SK-N-SH (cell line): ENCODE measurements at regions not wholly inside any gene's neighbourhood (a gene's known extent, or its start where the extent isn't known, plus 50 kb on each side); places are given as distances from the start of the nearest gene placed in this dataset.

ENCODE experiments used
- CTCF ChIA-PET: fragments of 300-600, 350-600 bp; formaldehyde crosslinking; extraction: SDS; loops from one replicate; lab custom pipeline; 2021; lab: Yijun Ruan, JAX
- POLR2A ChIA-PET: fragments of 350-600 bp; sonication (Branson Sonifier 250); formaldehyde crosslinking; extraction: SDS; loops from one replicate; lab custom pipeline; 2020; ENCODE audit warnings: antibody characterized with exemption, inconsistent platforms; lab: Yijun Ruan, JAX
- DNase-seq: peaks from one replicate; pipeline ENCODE4 v3.0.0; 2012
- H2AFZ ChIP-seq: fragments of 200-600 bp; sonication (generic); 2 replicates; pipeline ENCODE4 v1.8.1; 2016; ENCODE audit warnings: antibody characterized with exemption, mild to moderate bottlenecking, low read depth
- H3F3A ChIP-seq: fragments of 200-600 bp; sonication (generic); replicated peaks from 2 replicates; pipeline ENCODE3; 2016; ENCODE audit warnings: antibody characterized with exemption, mild to moderate bottlenecking; ENCODE audit not compliant: insufficient read depth
- H3K27ac ChIP-seq, 2 experiments: fragments of 200-500 bp in 1 of 2; fragments of 200-600 bp in 1 of 2; sonication (Bioruptor generic) in 1 of 2; sonication (generic), shearing (Covaris generic) in 1 of 2; 2 replicates each; pipeline versions ENCODE4 v1.5.1 to v1.6.1; 2014 to 2016; ENCODE audit warnings: low read depth in 2 of 2, inconsistent platforms in 1 of 2, low read length in 1 of 2, mild to moderate bottlenecking in 1 of 2, mixed read lengths in 1 of 2
- H3K27me3 ChIP-seq: fragments of 200-600 bp; sonication (generic), shearing (Covaris generic); 2 replicates; pipeline ENCODE4 v1.6.1; 2016; ENCODE audit warnings: mixed run types; ENCODE audit not compliant: insufficient read depth
- H3K36me3 ChIP-seq, 2 experiments: fragments of 200-500 bp in 1 of 2; fragments of 200-600 bp in 1 of 2; sonication (Bioruptor generic) in 1 of 2; sonication (generic) in 1 of 2; replicated peaks in 1 of 2; 2 replicates each; pipeline versions ENCODE3 to v1.5.1; 2014 to 2016; ENCODE audit warnings: low read length in 1 of 2, mild to moderate bottlenecking in 1 of 2; ENCODE audit not compliant: insufficient read depth in 2 of 2, control insufficient read depth in 1 of 2
- H3K4me1 ChIP-seq, 2 experiments: fragments of 200-500 bp in 1 of 2; fragments of 200-600 bp in 1 of 2; sonication (Bioruptor generic) in 1 of 2; sonication (generic), shearing (Covaris generic) in 1 of 2; 2 replicates each; pipeline versions ENCODE4 v1.5.1 to v1.6.1; 2014 to 2016; ENCODE audit warnings: low read depth in 1 of 2, low read length in 1 of 2, mixed run types in 1 of 2; ENCODE audit not compliant: insufficient read depth in 2 of 2, control insufficient read depth in 1 of 2
- H3K4me2 ChIP-seq: fragments of 200-600 bp; sonication (generic), shearing (Covaris generic); 2 replicates; pipeline ENCODE4 v1.6.1; 2017; ENCODE audit warnings: mixed run types
- H3K4me3 ChIP-seq, 2 experiments: fragments of 200-500 bp in 1 of 2; fragments of 200-600 bp in 1 of 2; sonication (Bioruptor generic) in 1 of 2; sonication (generic), shearing (Covaris generic) in 1 of 2; 2 replicates each; pipeline versions ENCODE4 v1.5.1 to v1.8.1; 2014 to 2016; ENCODE audit warnings: low read depth in 2 of 2, inconsistent platforms in 1 of 2, low read length in 1 of 2, mild to moderate bottlenecking in 1 of 2, mixed read lengths in 1 of 2, moderate library complexity in 1 of 2
- H3K79me2 ChIP-seq: fragments of 200-600 bp; sonication (generic); 2 replicates; pipeline ENCODE4 v1.8.1; 2017; ENCODE audit warnings: mild to moderate bottlenecking; ENCODE audit not compliant: insufficient read depth
- H3K9ac ChIP-seq: fragments of 200-600 bp; sonication (generic); 2 replicates; pipeline ENCODE4 v1.6.1; 2017; ENCODE audit warnings: mixed run types
- H3K9me2 ChIP-seq: fragments of 200-600 bp; sonication (generic); 2 replicates; pipeline ENCODE4 v1.6.1; 2017; ENCODE audit warnings: mixed run types
- H3K9me3 ChIP-seq: fragments of 200-600 bp; sonication (generic); 2 replicates; pipeline ENCODE4 v1.6.1; 2017; ENCODE audit warnings: mixed run types, mild to moderate bottlenecking, moderate library complexity
- H4K20me1 ChIP-seq: fragments of 200-600 bp; sonication (generic); 2 replicates; pipeline ENCODE4 v1.6.1; 2017; ENCODE audit warnings: mild to moderate bottlenecking, mixed run types; ENCODE audit not compliant: insufficient read depth
- CHD2 ChIP-seq: fragments of 150-350 bp; IDR thresholded peaks from 2 replicates; pipeline ENCODE4 v1.6.1; 2018; ENCODE audit warnings: low read length; ENCODE audit not compliant: partially characterized antibody
- ELF1 ChIP-seq: IDR thresholded peaks from 2 replicates; pipeline ENCODE4 v1.4.0; 2012
- FOSL2 ChIP-seq: IDR thresholded peaks from 2 replicates; pipeline ENCODE4 v1.4.0; 2012; ENCODE audit warnings: low read depth, mild to moderate bottlenecking, moderate library complexity, borderline replicate concordance
- GABPA ChIP-seq: IDR thresholded peaks from 2 replicates; pipeline ENCODE4 v1.4.0; 2012; ENCODE audit warnings: low read depth, mild to moderate bottlenecking
- JUND ChIP-seq: IDR thresholded peaks from 2 replicates; pipeline ENCODE4 v1.4.0; 2012
- NFIC ChIP-seq: IDR thresholded peaks from 2 replicates; pipeline ENCODE4 v1.4.0; 2012; ENCODE audit warnings: borderline replicate concordance
- POLR2AphosphoS5 ChIP-seq: IDR thresholded peaks from 2 replicates; pipeline ENCODE4 v1.6.1; 2012; ENCODE audit warnings: low read depth, low read length
- RCOR1 ChIP-seq: fragments of 150-350 bp; IDR thresholded peaks from 2 replicates; pipeline ENCODE4 v1.6.1; 2017; ENCODE audit warnings: antibody characterized with exemption, low read length
- REST ChIP-seq: IDR thresholded peaks from 2 replicates; pipeline ENCODE4 v1.6.1; 2012; ENCODE audit warnings: mild to moderate bottlenecking, low read depth, low read length, moderate library complexity
- RFX5 ChIP-seq: IDR thresholded peaks from 2 replicates; pipeline ENCODE4 v1.6.1; 2012; ENCODE audit warnings: mild to moderate bottlenecking, improper control_type of control experiment, low read length
- SMC3 ChIP-seq: IDR thresholded peaks from 2 replicates; pipeline ENCODE4 v1.6.1; 2012; ENCODE audit warnings: low read depth, low read length, improper control_type of control experiment
- TAF1 ChIP-seq: IDR thresholded peaks from 2 replicates; pipeline ENCODE4 v1.6.1; 2012; ENCODE audit warnings: low read depth, mild to moderate bottlenecking, low read length, moderate library complexity, borderline replicate concordance
- TCF12 ChIP-seq: IDR thresholded peaks from 2 replicates; pipeline ENCODE4 v1.4.0; 2012
- TEAD4 ChIP-seq: IDR thresholded peaks from 2 replicates; pipeline ENCODE4 v1.4.0; 2012; ENCODE audit warnings: mild to moderate bottlenecking, borderline replicate concordance; ENCODE audit not compliant: insufficient read depth
- WGBS: methylation state at CpG from one replicate; pipeline ENCODE4 v1.1.6; 2017; ENCODE audit warnings: low lambda C conversion rate; 5-methylcytosine and 5-hydroxymethylcytosine counted together
- TF ChIP-seq, protein P1 (sequence below): IDR thresholded peaks from 2 replicates; pipeline ENCODE4 v1.4.0; 2012; ENCODE audit warnings: low read depth
- TF ChIP-seq, protein P2 (sequence below): fragments of 150-350 bp; IDR thresholded peaks from 2 replicates; pipeline ENCODE4 v1.6.1; 2016; ENCODE audit warnings: mild to moderate bottlenecking, low read depth, low read length
- TF ChIP-seq, protein P3 (sequence below): IDR thresholded peaks from 2 replicates; pipeline ENCODE4 v1.4.0; 2012; ENCODE audit warnings: low read depth, borderline replicate concordance

DNA sequence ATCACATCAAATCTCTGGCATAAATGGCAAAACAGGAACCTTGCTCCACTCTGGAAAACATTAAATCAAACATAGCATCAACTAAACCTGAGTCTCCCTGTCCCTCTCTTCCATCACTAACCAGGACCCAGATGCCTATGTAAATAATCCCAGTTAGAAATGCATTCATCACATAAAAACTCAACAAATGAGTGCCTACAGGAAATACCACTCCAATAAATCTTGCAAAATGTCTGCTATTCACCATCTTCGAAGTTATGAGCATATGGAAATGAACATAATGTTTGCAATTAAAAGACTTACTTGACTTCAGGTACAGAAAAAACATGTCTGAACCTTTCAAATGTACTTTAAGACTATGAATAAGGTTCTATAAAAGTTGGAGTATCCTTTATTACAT, 425.0 kb downstream of the CDH11 start:
- no peak for TF ChIP-seq TAF1
- TF ChIP-seq, protein P1, sequence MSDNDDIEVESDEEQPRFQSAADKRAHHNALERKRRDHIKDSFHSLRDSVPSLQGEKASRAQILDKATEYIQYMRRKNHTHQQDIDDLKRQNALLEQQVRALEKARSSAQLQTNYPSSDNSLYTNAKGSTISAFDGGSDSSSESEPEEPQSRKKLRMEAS = no peak
- TF ChIP-seq JUND = no peak
- TF ChIP-seq REST = no peak
- no peak for TF ChIP-seq SMC3
- no peak for TF ChIP-seq ELF1
- no peak for TF ChIP-seq CHD2
- TF ChIP-seq RFX5 = no peak
- TF ChIP-seq FOSL2 = no peak
- no peak for TF ChIP-seq TEAD4
- TF ChIP-seq, protein P2, sequence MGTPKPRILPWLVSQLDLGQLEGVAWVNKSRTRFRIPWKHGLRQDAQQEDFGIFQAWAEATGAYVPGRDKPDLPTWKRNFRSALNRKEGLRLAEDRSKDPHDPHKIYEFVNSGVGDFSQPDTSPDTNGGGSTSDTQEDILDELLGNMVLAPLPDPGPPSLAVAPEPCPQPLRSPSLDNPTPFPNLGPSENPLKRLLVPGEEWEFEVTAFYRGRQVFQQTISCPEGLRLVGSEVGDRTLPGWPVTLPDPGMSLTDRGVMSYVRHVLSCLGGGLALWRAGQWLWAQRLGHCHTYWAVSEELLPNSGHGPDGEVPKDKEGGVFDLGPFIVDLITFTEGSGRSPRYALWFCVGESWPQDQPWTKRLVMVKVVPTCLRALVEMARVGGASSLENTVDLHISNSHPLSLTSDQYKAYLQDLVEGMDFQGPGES = no peak
- no peak for TF ChIP-seq RCOR1
- no peak for TF ChIP-seq GABPA
- no peak for TF ChIP-seq POLR2AphosphoS5
- TF ChIP-seq, protein P3, sequence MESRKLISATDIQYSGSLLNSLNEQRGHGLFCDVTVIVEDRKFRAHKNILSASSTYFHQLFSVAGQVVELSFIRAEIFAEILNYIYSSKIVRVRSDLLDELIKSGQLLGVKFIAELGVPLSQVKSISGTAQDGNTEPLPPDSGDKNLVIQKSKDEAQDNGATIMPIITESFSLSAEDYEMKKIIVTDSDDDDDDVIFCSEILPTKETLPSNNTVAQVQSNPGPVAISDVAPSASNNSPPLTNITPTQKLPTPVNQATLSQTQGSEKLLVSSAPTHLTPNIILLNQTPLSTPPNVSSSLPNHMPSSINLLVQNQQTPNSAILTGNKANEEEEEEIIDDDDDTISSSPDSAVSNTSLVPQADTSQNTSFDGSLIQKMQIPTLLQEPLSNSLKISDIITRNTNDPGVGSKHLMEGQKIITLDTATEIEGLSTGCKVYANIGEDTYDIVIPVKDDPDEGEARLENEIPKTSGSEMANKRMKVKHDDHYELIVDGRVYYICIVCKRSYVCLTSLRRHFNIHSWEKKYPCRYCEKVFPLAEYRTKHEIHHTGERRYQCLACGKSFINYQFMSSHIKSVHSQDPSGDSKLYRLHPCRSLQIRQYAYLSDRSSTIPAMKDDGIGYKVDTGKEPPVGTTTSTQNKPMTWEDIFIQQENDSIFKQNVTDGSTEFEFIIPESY = no peak
- no peak for TF ChIP-seq TCF12
- TF ChIP-seq NFIC = no peak
- no peak overlapping the region for H3K9ac ChIP-seq
- H3K79me2 ChIP-seq = no peaks in the 10 kb centered on the region
- CTCF ChIA-PET = no interaction called here
- DNase-seq = no peak
- H3K27ac ChIP-seq = peak overlapping the region in 1 of 2 experiments; percentile 28; a peak in 1 of 4 replicates
- H3F3A ChIP-seq = peaks cover 9% of the 10 kb centered on the region
- H4K20me1 ChIP-seq = no peaks in the 10 kb centered on the region
- no peak overlapping the region for H3K4me3 ChIP-seq
- peaks cover 0 to under 1% of the 10 kb centered on the region in 2 experiments for H3K36me3 ChIP-seq
- H3K27me3 ChIP-seq = no peaks in the 10 kb centered on the region
- H3K4me1 ChIP-seq = no peaks in the 10 kb centered on the region; a peak in 1 of 4 replicates
- H3K4me2 ChIP-seq = no peak overlapping the region
- no peaks in the 10 kb centered on the region for H3K9me3 ChIP-seq
- peak overlapping the region; percentile 31; the same call in 1 of the 2 replicates for H2AFZ ChIP-seq
- H3K9me2 ChIP-seq = no peaks in the 10 kb centered on the region
- POLR2A ChIA-PET = no interaction called here
- 41% methylated on average over 1 of the region's 1 CpG for WGBS
